ENCODE measurements at regions not wholly inside any gene's neighbourhood (a gene's known extent, or its start where the extent isn't known, plus 50 kb on each side); places are given as distances from the start of the nearest gene placed in this dataset.

DNA sequence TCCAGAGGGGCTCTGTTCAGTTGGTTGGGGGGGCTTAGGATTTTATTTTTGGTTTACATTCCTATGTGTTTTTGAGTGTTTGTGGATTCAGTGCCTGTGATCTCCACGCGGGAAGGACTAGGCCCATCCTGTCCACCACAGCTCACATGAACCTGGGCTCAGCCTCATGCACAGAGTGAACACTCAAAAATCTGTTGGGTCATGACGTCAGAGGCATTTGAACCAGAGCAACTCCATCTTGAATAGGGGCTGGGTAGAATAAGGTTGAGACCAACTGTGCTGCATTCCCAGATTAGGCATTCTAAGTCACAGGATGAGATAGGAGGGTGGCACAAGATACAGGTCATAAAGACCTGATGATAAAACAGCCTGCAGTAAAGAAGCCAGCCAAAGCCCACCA is 133.3 kb downstream of the RAMP3 start:
- H3K4me1 ChIP-seq: no peaks in the 10 kb centered on the region
- H3K36me3 ChIP-seq: no peaks in the 10 kb centered on the region
- no peak for ATAC-seq
- H3K4me3 ChIP-seq: no peak overlapping the region
- no peak for DNase-seq
- H3K9me3 ChIP-seq: no peaks in the 10 kb centered on the region
- TF ChIP-seq, protein P1, sequence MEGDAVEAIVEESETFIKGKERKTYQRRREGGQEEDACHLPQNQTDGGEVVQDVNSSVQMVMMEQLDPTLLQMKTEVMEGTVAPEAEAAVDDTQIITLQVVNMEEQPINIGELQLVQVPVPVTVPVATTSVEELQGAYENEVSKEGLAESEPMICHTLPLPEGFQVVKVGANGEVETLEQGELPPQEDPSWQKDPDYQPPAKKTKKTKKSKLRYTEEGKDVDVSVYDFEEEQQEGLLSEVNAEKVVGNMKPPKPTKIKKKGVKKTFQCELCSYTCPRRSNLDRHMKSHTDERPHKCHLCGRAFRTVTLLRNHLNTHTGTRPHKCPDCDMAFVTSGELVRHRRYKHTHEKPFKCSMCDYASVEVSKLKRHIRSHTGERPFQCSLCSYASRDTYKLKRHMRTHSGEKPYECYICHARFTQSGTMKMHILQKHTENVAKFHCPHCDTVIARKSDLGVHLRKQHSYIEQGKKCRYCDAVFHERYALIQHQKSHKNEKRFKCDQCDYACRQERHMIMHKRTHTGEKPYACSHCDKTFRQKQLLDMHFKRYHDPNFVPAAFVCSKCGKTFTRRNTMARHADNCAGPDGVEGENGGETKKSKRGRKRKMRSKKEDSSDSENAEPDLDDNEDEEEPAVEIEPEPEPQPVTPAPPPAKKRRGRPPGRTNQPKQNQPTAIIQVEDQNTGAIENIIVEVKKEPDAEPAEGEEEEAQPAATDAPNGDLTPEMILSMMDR (IDR thresholded peaks at IDR 0.05): no peak
- no peak overlapping the region for H3K27ac ChIP-seq
- intact Hi-C loops (cut with DNase I): no loop called here
- no peaks in the 10 kb centered on the region for H3K27me3 ChIP-seq (ENCODE audit: low read depth)

DNA sequence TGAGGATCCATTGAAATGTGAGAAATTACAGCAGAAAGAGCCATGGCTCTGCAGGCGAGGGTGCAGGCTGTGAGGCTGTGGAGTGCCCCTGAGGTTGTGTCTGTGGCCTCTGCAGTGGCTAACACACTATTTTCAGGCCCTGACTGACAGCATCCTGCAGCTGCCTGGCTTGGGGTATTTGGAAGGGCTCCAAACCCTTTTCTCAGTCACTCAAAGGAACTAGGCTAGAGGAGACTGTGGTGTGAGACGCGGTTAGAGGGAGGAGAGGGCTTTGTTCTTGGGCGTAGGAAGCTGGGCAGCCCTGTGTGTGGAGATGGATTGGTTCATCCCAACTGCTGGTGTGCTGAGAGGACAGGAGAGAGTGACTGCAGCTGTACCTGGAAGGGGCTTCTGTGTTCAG is 134.9 kb downstream of the RAMP3 start:
- Histone ChIP-seq H3K4me3 (no peak overlapping the region), H3K9me3 (no peaks in the 10 kb centered on the region), H3K27ac (no peak overlapping the region), H3K27me3 (ENCODE audit: low read depth) (no peaks in the 10 kb centered on the region), H3K36me3 (no peaks in the 10 kb centered on the region), H3K4me1 (no peaks in the 10 kb centered on the region)
- ATAC-seq (no peak), DNase-seq (no peak)
- intact Hi-C loops (cut with DNase I): no loop called here
- TF ChIP-seq, protein P1 (IDR thresholded peaks at IDR 0.05): no peak

DNA sequence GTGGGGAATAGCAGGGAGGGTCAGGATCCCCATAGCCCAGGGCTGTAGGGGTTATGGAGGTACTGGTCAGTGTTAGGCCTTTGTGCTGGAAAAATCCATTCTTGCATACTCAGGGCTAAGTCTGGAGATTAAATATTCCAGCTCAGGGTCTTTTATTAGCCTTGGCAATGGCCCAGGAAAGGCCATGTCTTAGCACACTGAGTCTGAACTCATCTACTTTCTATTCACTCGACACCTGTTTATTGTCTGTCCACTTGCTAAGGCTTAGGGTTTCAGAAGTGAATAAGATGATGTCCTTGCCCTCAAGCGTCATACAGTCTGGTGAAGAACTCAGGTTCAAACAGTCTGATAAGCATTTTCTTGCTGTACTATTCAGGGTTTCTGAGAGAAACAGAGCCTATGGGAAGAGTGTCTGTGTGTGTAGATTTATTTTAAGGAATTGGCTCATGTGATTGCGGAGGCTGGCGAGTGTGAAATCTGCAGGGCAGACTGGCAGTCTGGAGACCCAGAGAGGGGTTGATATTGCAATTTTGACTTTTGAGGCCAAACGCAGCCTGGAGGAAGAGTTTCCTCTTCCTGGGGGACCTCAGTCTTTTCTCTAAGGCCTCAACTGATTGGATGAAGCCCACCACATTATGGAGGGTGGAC is 135.8 kb downstream of the RAMP3 start:
- Histone ChIP-seq H3K27ac (no peak overlapping the region), H3K4me3 (no peak overlapping the region), H3K36me3 (no peaks in the 10 kb centered on the region), H3K27me3 (ENCODE audit: low read depth) (no peaks in the 10 kb centered on the region), H3K4me1 (no peaks in the 10 kb centered on the region), H3K9me3 (no peaks in the 10 kb centered on the region)
- no peak for ATAC-seq
- TF ChIP-seq, protein P1 (IDR thresholded peaks at IDR 0.05): no peak
- DNase-seq: no peak
- intact Hi-C loops (cut with DNase I): no loop called here

GRCh38 chr7:45294559-45294958 is 137.0 kb downstream of the RAMP3 start:
- Histone ChIP-seq H3K27ac (no peak overlapping the region), H3K27me3 (ENCODE audit: low read depth) (no peaks in the 10 kb centered on the region), H3K36me3 (no peaks in the 10 kb centered on the region), H3K4me3 (no peak overlapping the region), H3K4me1 (no peaks in the 10 kb centered on the region), H3K9me3 (no peaks in the 10 kb centered on the region)
- ATAC-seq (no peak), DNase-seq (no peak)
- intact Hi-C loops (cut with DNase I): no loop called here
- TF ChIP-seq, protein P1 (IDR thresholded peaks at IDR 0.05): no peak

DNA sequence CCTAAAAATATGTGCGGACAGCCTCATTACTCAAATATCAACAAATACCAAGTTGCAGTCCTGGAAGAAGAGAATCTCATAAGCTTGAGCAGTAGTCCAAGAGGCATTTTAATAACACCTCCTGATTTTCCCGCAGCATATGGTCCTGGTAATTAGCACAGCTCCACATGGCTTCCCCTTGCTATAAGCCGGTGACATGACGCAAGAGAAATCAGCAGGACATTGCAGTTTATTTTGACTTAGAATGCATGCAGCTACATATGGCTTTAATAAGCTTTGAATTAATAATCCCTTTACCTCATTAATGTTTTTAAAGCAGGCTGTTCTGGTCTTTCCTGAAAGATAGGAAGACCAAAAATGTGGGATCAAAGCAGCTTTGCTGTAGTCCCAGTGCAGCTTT is 137.6 kb downstream of the RAMP3 start:
- TF ChIP-seq, protein P1 (IDR thresholded peaks at IDR 0.05): no peak
- Histone ChIP-seq H3K4me1 (no peaks in the 10 kb centered on the region), H3K27me3 (ENCODE audit: low read depth) (no peaks in the 10 kb centered on the region), H3K27ac (no peak overlapping the region), H3K36me3 (no peaks in the 10 kb centered on the region), H3K4me3 (no peak overlapping the region), H3K9me3 (no peaks in the 10 kb centered on the region)
- ATAC-seq (no peak), DNase-seq (no peak)
- intact Hi-C loops (cut with DNase I): no loop called here

Data from lower lobe of right lung (tissue), 2 donors.